Motor neuron (in vitro differentiated cells): ENCODE measurements at regions not wholly inside any gene's neighbourhood (a gene's known extent, or its start where the extent isn't known, plus 50 kb on each side); places are given as distances from the start of the nearest gene placed in this dataset.
A peak's percentile ranks its signal among the peaks of the same experiment; 100 is the strongest.

Experiments used
- ATAC-seq, 8 experiments: fragments of 200-7000 bp; cut with Tn5 transposase; replicated peaks in 6 of 8; 2 replicates each; pipeline ENCODE4 v1.8.0; 2021; ENCODE audit warnings: mild to moderate bottlenecking in 8 of 8, moderate library complexity in 8 of 8
- H3K27ac ChIP-seq, 2 donors: fragments of 250-450 bp; sonication (Bioruptor Pico); 2 replicates each; pipeline ENCODE4 v1.9.0; 2021; ENCODE audit warnings: antibody characterized with exemption in 2 of 2, mild to moderate bottlenecking in 2 of 2, moderate library complexity in 1 of 2
- H3K4me1 ChIP-seq, 2 donors: fragments of 250-450 bp; sonication (Bioruptor Pico); replicated peaks in 1 of 2; 2 replicates each; pipeline ENCODE4 v1.6.1; 2021; ENCODE audit warnings: antibody characterized with exemption in 2 of 2, mild to moderate bottlenecking in 2 of 2, moderate library complexity in 1 of 2
- H3K4me3 ChIP-seq, 5 donors: fragments of 250-450 bp; sonication (Bioruptor Pico); 2 replicates each; pipeline ENCODE4 v1.9.0; 2021; ENCODE audit warnings: antibody characterized with exemption in 5 of 5, mild to moderate bottlenecking in 5 of 5, moderate library complexity in 4 of 5
- WGBS, 10 experiments: fragments of 450-650 bp; shearing (Covaris generic); methylation state at CpG; one replicate each; pipeline ENCODE4 v1.0.0; 2022; 5-methylcytosine and 5-hydroxymethylcytosine counted together
- in situ Hi-C, 9 experiments: fragments of 400-800 bp; cut with MboI; loops; one replicate each; pipeline ENCODE4 v1.15.0; 2021; ENCODE audit warnings: low sequenced_read_pairs in 9 of 9, low pct_unique_long_range_greater_than_20kb in 2 of 9; ENCODE audit not compliant: unreplicated experiment in 9 of 9

- Histone ChIP-seq H3K4me3 (no peak overlapping the region), H3K27ac (no peak overlapping the region), H3K4me1 (no peaks in the 10 kb centered on the region)
- in situ Hi-C loops, result loop anchor here in 3 of 9 experiments (25.0 kb wide), 3 partner anchors 234 to 684 kb away; no protein-coding TSS in a partner anchor
- WGBS, 10 experiments, result 0 to 44% (median 12%) methylated on average over 1 of the region's 1 CpG
- ATAC-seq, result no peak
Measured at GRCh38 chr1:117770981-117771531, 158.4 kb downstream of the GDAP2 start.

GRCh38 chr1:117779364-117779763 is 150.1 kb downstream of the GDAP2 start:
- H3K4me1 ChIP-seq, result peaks cover 12 to 14% of the 10 kb centered on the region in 2 donors
- no peak for ATAC-seq
- WGBS, 10 experiments, result 0 to 81% (median 55%) methylated on average over 1 to 2 of the region's 2 CpGs
- no peak overlapping the region for H3K4me3 ChIP-seq
- in situ Hi-C loops, result no loop called here
- no peak overlapping the region for H3K27ac ChIP-seq

- peak in 7 of 8 experiments; percentile 77 to 96 (median 93) for ATAC-seq
- peaks cover 12 to 14% of the 10 kb centered on the region in 2 donors for H3K4me1 ChIP-seq
- H3K27ac ChIP-seq, result peak overlapping the region; percentile 25 to 46
- no peak overlapping the region for H3K4me3 ChIP-seq
- WGBS, 10 experiments, result 14 to 71% (median 57%) methylated on average over 1 to 5 of the region's 5 CpGs; no CpG with 5 or more reads in 1 of the 10 experiments
- in situ Hi-C loops, result no loop called here
Measured at GRCh38 chr1:117780687-117781475, 148.5 kb downstream of the GDAP2 start.

- H3K4me1 ChIP-seq, result peaks cover 12 to 14% of the 10 kb centered on the region in 2 donors
- no peak overlapping the region for H3K4me3 ChIP-seq
- no peak overlapping the region for H3K27ac ChIP-seq
- in situ Hi-C loops, result no loop called here
- no peak for ATAC-seq
- WGBS, 10 experiments, result 66 to 100% (median 87%) methylated on average over 1 to 4 of the region's 4 CpGs; no CpG with 5 or more reads in 1 of the 10 experiments
Measured at GRCh38 chr1:117782056-117782455, 147.4 kb downstream of the GDAP2 start.

GRCh38 chr1:117783606-117784396 is 145.6 kb downstream of the GDAP2 start:
- no peak for ATAC-seq
- Histone ChIP-seq H3K4me3 (no peak overlapping the region), H3K4me1 (peaks cover 12 to 14% of the 10 kb centered on the region in 2 donors), H3K27ac (no peak overlapping the region)
- in situ Hi-C loops, result no loop called here
- WGBS, 10 experiments, result 4 to 93% (median 68%) methylated on average over 2 to 4 of the region's 4 CpGs

- H3K4me1 ChIP-seq, result peaks cover 0 to 2% of the 10 kb centered on the region in 2 donors
- 47 to 97% (median 78%) methylated on average over 2 to 5 of the region's 5 CpGs; no CpG with 5 or more reads in 1 of the 10 experiments for WGBS, 10 experiments
- ATAC-seq, result no peak
- no peak overlapping the region for H3K4me3 ChIP-seq
- in situ Hi-C loops, result no loop called here
- no peak overlapping the region for H3K27ac ChIP-seq
Measured at GRCh38 chr1:117788014-117788413, 141.4 kb downstream of the GDAP2 start.

GRCh38 chr1:117793413-117793812 is 136.0 kb downstream of the GDAP2 start:
- WGBS, 10 experiments, result 33 to 83% (median 70%) methylated on average over 1 to 4 of the region's 4 CpGs; no CpG with 5 or more reads in 2 of the 10 experiments
- no peak overlapping the region for H3K27ac ChIP-seq
- no peak overlapping the region for H3K4me3 ChIP-seq
- peaks cover 0 to 8% of the 10 kb centered on the region in 2 donors for H3K4me1 ChIP-seq
- ATAC-seq, result peak in 5 of 8 experiments; percentile 25 to 91 (median 73)
- in situ Hi-C loops, result no loop called here

GRCh38 chr1:117794073-117794472 is 135.3 kb downstream of the GDAP2 start:
- Histone ChIP-seq H3K27ac (no peak overlapping the region), H3K4me3 (no peak overlapping the region), H3K4me1 (peaks cover 0 to 8% of the 10 kb centered on the region in 2 donors)
- WGBS, 10 experiments, result 0 to 100% (median 83%) methylated on average over 1 of the region's 1 CpG; no CpG with 5 or more reads in 3 of the 10 experiments
- ATAC-seq, result peak in 2 of 8 experiments; percentile 49 to 70
- in situ Hi-C loops, result no loop called here

- Histone ChIP-seq H3K4me1 (peaks cover 0 to 8% of the 10 kb centered on the region in 2 donors), H3K4me3 (no peak overlapping the region), H3K27ac (no peak overlapping the region)
- 0 to 93% (median 86%) methylated on average over 1 to 3 of the region's 3 CpGs; no CpG with 5 or more reads in 3 of the 10 experiments for WGBS, 10 experiments
- ATAC-seq, result peak in 1 of 8 experiments; percentile 62
- in situ Hi-C loops, result no loop called here
Measured at GRCh38 chr1:117795190-117795589, 134.2 kb downstream of the GDAP2 start.

- H3K27ac ChIP-seq, result no peak overlapping the region
- in situ Hi-C loops, result no loop called here
- 82 to 100% (median 90%) methylated on average over 1 to 5 of the region's 5 CpGs; no CpG with 5 or more reads in 1 of the 10 experiments for WGBS, 10 experiments
- ATAC-seq, result no peak
- H3K4me1 ChIP-seq, result peaks cover 0 to 8% of the 10 kb centered on the region in 2 donors
- no peak overlapping the region for H3K4me3 ChIP-seq
Measured at GRCh38 chr1:117795792-117796191, 133.6 kb downstream of the GDAP2 start.

- 40 to 100% (median 86%) methylated on average over 1 to 6 of the region's 6 CpGs for WGBS, 10 experiments
- in situ Hi-C loops, result no loop called here
- Histone ChIP-seq H3K4me1 (peaks cover 0 to 8% of the 10 kb centered on the region in 2 donors), H3K27ac (no peak overlapping the region), H3K4me3 (no peak overlapping the region)
- no peak for ATAC-seq
Measured at GRCh38 chr1:117796226-117796625, 133.2 kb downstream of the GDAP2 start.

GRCh38 chr1:117798550-117798949 is 130.9 kb downstream of the GDAP2 start:
- Histone ChIP-seq H3K4me1 (peaks cover 7 to 14% of the 10 kb centered on the region in 2 donors), H3K4me3 (no peak overlapping the region), H3K27ac (no peak overlapping the region)
- no peak for ATAC-seq
- 34 to 89% (median 58%) methylated on average over 2 to 4 of the region's 4 CpGs for WGBS, 10 experiments
- in situ Hi-C loops, result no loop called here
